H1 (cell line): ENCODE measurements at regions not wholly inside any gene's neighbourhood (a gene's known extent, or its start where the extent isn't known, plus 50 kb on each side); places are given as distances from the start of the nearest gene placed in this dataset.

Experiments used
- CBX5 ChIP-seq: fragments of 300-800, 300-1000 bp; sonication (generic); IDR thresholded peaks from 2 replicates; pipeline ENCODE4 v1.7.1; 2016; ENCODE audit warnings: antibody characterized with exemption, low read length, low read depth
- CREB1 ChIP-seq: IDR thresholded peaks from 2 replicates; pipeline ENCODE4 v1.6.1; 2012; ENCODE audit warnings: inconsistent platforms
- GTF2F1 ChIP-seq: IDR thresholded peaks from 2 replicates; pipeline ENCODE4 v1.6.1; 2012; ENCODE audit warnings: low read depth, low read length, improper control_type of control experiment, borderline replicate concordance
- HDAC2 ChIP-seq, 2 experiments: fragments of 300-600 bp in 1 of 2; sonication (generic) in 1 of 2; IDR thresholded peaks; 2 replicates each; pipeline ENCODE4 v1.6.1; 2011 to 2012; ENCODE audit warnings: low read depth in 2 of 2, low read length in 2 of 2, mild to moderate bottlenecking in 2 of 2, moderate library complexity in 2 of 2, borderline replicate concordance in 1 of 2, inconsistent platforms in 1 of 2
- POLR2A ChIP-seq, 2 experiments: IDR thresholded peaks; 1 replicate in 1 of 2; 2 replicates in 1 of 2; pipeline ENCODE4 v1.6.1; 2011; ENCODE audit warnings: low read depth in 2 of 2, low read length in 2 of 2, mild to moderate bottlenecking in 2 of 2; ENCODE audit errors: control extremely low read depth in 1 of 2
- TAF1 ChIP-seq: IDR thresholded peaks from 2 replicates; pipeline ENCODE4 v1.6.1; 2011; ENCODE audit warnings: mild to moderate bottlenecking, low read depth, low read length
- TCF12 ChIP-seq: IDR thresholded peaks from 2 replicates; pipeline ENCODE4 v1.6.1; 2011; ENCODE audit warnings: low read depth, mild to moderate bottlenecking, low read length
- YY1 ChIP-seq: IDR thresholded peaks from 2 replicates; pipeline ENCODE4 v1.6.1; 2011; ENCODE audit warnings: low read depth, mild to moderate bottlenecking, low read length
- TF ChIP-seq, protein P1 (sequence below), 3 experiments: IDR thresholded peaks; 1 replicate in 2 of 3; 2 replicates in 1 of 3; pipeline versions ENCODE4 v1.5.1 to v1.6.1; 2011; ENCODE audit warnings: low read length in 3 of 3, mild to moderate bottlenecking in 3 of 3, inconsistent platforms in 2 of 3, low read depth in 1 of 3, moderate library complexity in 1 of 3; ENCODE audit not compliant: insufficient read depth in 1 of 3; ENCODE audit errors: control extremely low read depth in 1 of 3
- TF ChIP-seq, protein P2 (sequence below): IDR thresholded peaks from 2 replicates; pipeline ENCODE4 v1.6.1; 2012; ENCODE audit warnings: inconsistent platforms

DNA sequence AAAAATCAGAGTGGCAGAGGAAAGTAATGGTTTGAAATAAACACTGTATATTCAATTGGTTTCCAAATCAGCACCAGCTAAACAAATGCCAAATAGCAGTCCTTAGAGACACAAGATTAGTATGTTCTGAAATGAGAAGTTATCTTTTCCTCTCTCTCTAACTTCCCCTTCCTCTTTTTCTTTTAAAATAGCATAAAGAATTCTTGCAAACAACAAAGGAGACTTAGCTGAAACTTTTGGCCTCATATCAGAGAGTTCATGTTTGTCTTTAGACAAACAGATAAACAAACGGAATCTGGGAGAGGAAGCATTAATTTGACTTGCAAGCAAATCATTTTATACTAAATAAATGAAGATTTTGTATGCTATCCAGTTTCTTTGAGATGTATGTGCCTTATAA, 399.0 kb downstream of the GBA3 start:
- no peak for TF ChIP-seq HDAC2 (IDR thresholded peaks at IDR 0.05; ENCODE audit: borderline replicate concordance in 1 of 2, low read depth in 2 of 2, low read length in 2 of 2)
- TF ChIP-seq, protein P1, sequence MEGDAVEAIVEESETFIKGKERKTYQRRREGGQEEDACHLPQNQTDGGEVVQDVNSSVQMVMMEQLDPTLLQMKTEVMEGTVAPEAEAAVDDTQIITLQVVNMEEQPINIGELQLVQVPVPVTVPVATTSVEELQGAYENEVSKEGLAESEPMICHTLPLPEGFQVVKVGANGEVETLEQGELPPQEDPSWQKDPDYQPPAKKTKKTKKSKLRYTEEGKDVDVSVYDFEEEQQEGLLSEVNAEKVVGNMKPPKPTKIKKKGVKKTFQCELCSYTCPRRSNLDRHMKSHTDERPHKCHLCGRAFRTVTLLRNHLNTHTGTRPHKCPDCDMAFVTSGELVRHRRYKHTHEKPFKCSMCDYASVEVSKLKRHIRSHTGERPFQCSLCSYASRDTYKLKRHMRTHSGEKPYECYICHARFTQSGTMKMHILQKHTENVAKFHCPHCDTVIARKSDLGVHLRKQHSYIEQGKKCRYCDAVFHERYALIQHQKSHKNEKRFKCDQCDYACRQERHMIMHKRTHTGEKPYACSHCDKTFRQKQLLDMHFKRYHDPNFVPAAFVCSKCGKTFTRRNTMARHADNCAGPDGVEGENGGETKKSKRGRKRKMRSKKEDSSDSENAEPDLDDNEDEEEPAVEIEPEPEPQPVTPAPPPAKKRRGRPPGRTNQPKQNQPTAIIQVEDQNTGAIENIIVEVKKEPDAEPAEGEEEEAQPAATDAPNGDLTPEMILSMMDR (IDR thresholded peaks at IDR 0.05; ENCODE audit: control extremely low read depth in 1 of 3, insufficient read depth in 1 of 3, low read depth in 1 of 3, low read length in 3 of 3) = no peak
- no peak for TF ChIP-seq POLR2A (IDR thresholded peaks at IDR 0.05; ENCODE audit: control extremely low read depth in 1 of 2, low read depth in 2 of 2, low read length in 2 of 2)
- no peak for TF ChIP-seq CBX5
- no peak for TF ChIP-seq TAF1
- TF ChIP-seq GTF2F1 = no peak
- no peak for TF ChIP-seq TCF12
- TF ChIP-seq, protein P2, sequence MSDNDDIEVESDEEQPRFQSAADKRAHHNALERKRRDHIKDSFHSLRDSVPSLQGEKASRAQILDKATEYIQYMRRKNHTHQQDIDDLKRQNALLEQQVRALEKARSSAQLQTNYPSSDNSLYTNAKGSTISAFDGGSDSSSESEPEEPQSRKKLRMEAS = no peak
- no peak for TF ChIP-seq CREB1
- no peak for TF ChIP-seq YY1
